ENCODE measurements at regions not wholly inside any gene's neighbourhood (a gene's known extent, or its start where the extent isn't known, plus 50 kb on each side); places are given as distances from the start of the nearest gene placed in this dataset.
"Not testable (repeated sequence)": the region's sequence is repeated elsewhere in the genome, so short reads cannot be mapped to it uniquely, and the experiment has no call there.

GRCh38 chr14:51457843-51458562 lies 193.7 kb upstream of the FRMD6 start:
- no peak overlapping the region for H3K4me3 ChIP-seq (ENCODE audit: low read length)
- TF ChIP-seq ZNF274 (IDR thresholded peaks at IDR 0.05; ENCODE audit: low read depth, low read length) = no peak

DNA sequence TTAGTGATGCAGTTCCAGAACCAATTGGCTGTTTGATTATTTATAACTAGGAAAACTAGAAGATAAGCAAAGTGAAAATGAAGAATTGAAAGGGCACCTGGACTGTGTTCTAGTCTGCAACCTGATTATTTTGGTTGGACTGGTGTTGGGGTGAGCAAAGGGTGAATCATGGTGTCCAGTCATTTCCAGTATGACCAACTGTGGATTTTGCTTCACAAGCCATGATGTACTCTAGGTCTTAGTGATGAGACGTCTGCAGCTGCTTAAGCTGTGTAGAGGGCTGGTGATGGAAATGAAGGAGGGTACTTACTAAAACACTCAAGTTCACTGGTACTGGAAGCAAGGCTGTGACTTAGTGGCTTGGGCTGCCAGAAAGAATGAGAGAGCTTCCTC lies 193.2 kb upstream of the FRMD6 start:
- no peak for TF ChIP-seq ZNF274 (IDR thresholded peaks at IDR 0.05; ENCODE audit: low read depth, low read length)
- no peak overlapping the region for H3K4me3 ChIP-seq (ENCODE audit: low read length)

DNA sequence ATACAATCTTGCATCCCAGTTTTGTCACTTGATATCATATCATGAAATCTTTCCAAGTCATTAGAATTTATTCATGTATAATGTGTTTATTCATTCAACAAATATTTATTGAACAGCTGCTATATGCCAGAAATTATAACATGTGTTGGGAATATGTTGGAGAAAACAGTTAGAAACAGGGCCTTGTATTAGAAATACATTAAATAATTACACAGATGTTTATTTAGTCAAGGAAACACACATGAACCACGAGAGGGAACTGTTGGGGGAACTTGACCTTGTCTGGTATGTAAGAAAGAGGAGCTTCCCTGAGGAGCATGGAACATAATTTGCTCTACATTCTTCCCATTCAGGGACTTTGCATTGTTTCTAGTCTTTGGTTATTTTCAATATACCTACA lies 191.7 kb upstream of the FRMD6 start:
- TF ChIP-seq ZNF274 (IDR thresholded peaks at IDR 0.05; ENCODE audit: low read depth, low read length) = no peak
- H3K4me3 ChIP-seq (ENCODE audit: low read length) = no peak overlapping the region

DNA sequence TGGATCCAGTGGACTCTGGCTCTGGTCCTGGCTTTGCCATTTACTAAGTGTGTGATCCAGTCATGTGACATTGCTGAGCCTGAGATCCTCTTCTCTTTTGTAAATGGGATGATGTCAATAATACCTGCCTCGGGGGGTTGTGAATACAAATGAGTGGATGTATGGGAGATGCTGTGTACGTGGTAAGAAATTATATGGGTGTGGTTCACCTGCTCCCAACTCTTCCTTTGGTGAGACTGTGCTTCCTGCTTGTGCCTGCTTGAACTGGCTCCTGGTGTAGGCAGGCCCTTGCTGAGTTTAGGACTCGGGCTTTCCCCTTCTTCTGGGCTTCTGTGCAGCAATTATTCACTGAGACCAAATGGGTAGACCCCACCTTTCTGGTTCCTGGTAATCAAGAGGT lies 189.5 kb upstream of the FRMD6 start:
- no peak for TF ChIP-seq ZNF274 (IDR thresholded peaks at IDR 0.05; ENCODE audit: low read depth, low read length)
- no peak overlapping the region for H3K4me3 ChIP-seq (ENCODE audit: low read length)

GRCh38 chr14:51462706-51463105 lies 189.0 kb upstream of the FRMD6 start:
- no peak for TF ChIP-seq ZNF274 (IDR thresholded peaks at IDR 0.05; ENCODE audit: low read depth, low read length)
- no peak overlapping the region for H3K4me3 ChIP-seq (ENCODE audit: low read length)

- no peak for TF ChIP-seq ZNF274 (IDR thresholded peaks at IDR 0.05; ENCODE audit: low read depth, low read length)
- H3K4me3 ChIP-seq (ENCODE audit: low read length) = no peak overlapping the region
Observed at GRCh38 chr14:51463461-51463860, 188.2 kb upstream of the FRMD6 start.

- TF ChIP-seq ZNF274 (IDR thresholded peaks at IDR 0.05; ENCODE audit: low read depth, low read length) = no peak
- no peak overlapping the region for H3K4me3 ChIP-seq (ENCODE audit: low read length)
Observed at GRCh38 chr14:51464411-51464810, 187.3 kb upstream of the FRMD6 start.

DNA sequence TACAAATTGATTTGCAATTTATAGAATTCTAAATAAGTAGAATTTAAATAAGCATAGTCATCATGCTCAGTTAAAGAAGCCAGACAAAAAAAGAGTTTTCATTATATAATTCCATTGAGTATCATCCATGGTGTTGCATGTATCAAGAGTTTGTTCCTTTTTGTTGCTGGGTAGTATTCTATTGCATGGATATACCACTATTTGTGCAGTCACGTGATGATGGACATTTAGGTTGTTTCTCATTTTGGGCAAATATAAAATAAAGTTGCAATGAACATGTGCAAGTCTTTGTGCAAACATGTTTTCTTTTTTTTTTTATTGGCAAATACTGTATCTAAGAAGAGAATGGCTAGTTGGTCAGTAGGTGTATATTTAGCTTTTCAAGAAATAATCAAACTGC lies 186.2 kb upstream of the FRMD6 start:
- H3K4me3 ChIP-seq (ENCODE audit: low read length) = no peak overlapping the region
- no peak for TF ChIP-seq ZNF274 (IDR thresholded peaks at IDR 0.05; ENCODE audit: low read depth, low read length)

DNA sequence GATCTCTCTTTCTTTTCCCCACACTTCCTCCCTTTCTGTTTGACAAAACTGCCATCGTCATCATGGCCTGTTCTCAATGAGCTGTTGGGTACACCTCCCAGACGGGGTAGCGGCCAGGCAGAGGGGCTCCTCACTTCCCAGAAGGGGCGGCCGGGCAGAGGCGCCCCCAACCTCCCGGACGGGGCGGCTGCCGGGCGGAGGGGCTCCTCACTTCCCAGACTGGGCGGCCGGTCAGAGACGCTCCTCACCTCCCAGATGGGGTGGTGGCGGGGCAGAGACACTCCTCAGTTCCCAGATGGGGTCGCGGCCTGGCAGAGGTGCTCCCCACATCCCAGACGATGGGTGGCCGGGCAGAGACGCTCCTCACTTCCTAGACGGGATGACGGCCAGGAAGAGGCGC lies 184.3 kb upstream of the FRMD6 start:
- not testable (repeated sequence) for H3K4me3 ChIP-seq (ENCODE audit: low read length)

GRCh38 chr14:51468523-51468922 lies 183.2 kb upstream of the FRMD6 start:
- no peak overlapping the region for H3K4me3 ChIP-seq (ENCODE audit: low read length)
- no peak for TF ChIP-seq ZNF274 (IDR thresholded peaks at IDR 0.05; ENCODE audit: low read depth, low read length)

DNA sequence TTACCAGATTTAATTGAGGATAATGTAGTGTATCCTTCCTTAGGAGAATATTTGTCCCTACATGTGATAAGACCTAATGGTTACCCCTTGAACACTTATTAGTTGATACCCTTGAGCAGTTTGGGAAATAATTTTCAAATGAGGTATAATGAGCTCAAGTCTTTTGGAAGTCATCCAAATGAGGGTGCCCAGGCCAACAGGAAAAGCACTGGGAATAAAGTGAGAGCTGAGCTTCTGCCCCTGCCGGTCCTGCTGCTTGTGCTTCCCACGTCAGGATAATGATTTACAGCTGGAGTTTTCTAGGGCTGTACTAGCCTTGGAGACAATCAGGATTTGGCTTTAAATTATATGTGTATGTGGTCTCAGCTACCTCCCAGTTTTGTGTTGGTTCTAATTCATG lies 178.8 kb upstream of the FRMD6 start:
- TF ChIP-seq ZNF274 (IDR thresholded peaks at IDR 0.05; ENCODE audit: low read depth, low read length) = no peak
- no peak overlapping the region for H3K4me3 ChIP-seq (ENCODE audit: low read length)

DNA sequence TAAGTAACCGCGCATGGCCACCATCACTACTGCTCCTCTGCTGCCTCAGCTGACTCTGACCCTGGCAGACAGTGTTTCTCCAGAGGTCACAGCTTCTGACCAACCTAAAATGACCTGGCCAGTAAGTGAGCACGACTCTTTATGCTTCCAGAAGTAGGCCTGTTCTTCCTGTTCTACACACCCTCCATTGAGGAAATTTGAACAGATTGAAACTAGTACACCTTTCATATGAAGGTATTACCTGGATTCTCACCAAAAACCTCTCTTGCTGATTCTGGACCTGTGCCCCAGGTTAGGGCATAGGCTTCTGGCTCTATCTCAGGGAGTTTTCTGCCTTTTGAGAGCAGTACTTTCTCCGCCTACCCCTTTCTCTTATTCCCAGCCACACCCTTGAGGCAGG lies 178.4 kb upstream of the FRMD6 start:
- H3K4me3 ChIP-seq (ENCODE audit: low read length) = no peak overlapping the region
- no peak for TF ChIP-seq ZNF274 (IDR thresholded peaks at IDR 0.05; ENCODE audit: low read depth, low read length)

DNA sequence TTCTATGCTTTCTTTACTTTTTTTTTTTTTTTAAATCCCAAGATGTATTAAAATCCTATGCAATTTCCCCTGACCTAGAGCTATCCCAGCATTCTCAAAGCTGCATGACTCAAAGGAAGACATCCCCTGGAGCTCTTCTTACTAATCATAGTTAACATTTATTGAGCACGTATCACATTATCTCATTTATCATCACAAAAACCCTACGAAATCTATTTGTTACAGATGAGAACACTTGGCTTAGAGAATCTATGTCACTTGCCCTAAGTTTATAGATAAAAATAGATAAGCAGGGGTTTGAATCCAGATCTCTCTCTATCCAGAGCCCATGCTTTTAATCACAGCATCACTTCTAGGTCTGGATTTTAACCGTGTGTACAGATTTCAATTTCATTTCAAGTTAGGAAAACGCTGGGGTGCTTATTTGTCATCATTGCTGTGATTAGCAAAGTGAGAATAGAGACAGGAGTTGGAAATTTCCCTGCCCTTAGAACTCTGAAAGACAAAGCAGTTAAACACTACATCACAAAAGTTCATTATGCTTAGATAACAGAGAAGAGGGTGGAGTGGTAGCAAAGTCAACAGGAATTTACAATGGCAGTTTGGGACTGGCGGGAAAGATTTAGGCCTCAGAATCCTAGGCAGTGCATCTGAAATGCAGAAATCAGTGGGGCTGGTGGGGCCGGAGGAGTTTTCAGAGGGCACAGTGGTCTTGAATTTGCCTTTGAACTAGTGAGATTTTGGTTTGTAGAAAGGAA lies 177.7 kb upstream of the FRMD6 start:
- no peak for TF ChIP-seq ZNF274 (IDR thresholded peaks at IDR 0.05; ENCODE audit: low read depth, low read length)
- no peak overlapping the region for H3K4me3 ChIP-seq (ENCODE audit: low read length)

DNA sequence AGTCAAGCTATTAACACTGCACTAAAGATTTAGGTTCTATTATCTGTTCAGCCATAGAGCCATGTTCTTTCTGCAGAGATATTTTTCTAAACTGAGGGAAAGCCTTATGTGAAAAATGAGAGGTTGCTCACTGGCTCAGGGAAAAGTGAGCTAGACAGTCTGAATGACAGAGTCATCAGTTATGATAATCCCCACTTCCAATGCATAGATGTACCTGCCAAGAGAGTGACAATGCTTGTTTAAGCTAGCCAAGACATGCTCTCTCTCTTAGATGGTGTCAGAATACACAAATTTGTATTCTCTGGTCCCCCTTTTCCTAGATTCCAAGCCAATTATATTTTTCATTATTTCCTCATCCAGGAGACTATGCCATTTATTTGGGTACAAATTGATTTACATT lies 176.9 kb upstream of the FRMD6 start:
- no peak for TF ChIP-seq ZNF274 (IDR thresholded peaks at IDR 0.05; ENCODE audit: low read depth, low read length)
- no peak overlapping the region for H3K4me3 ChIP-seq (ENCODE audit: low read length)

DNA sequence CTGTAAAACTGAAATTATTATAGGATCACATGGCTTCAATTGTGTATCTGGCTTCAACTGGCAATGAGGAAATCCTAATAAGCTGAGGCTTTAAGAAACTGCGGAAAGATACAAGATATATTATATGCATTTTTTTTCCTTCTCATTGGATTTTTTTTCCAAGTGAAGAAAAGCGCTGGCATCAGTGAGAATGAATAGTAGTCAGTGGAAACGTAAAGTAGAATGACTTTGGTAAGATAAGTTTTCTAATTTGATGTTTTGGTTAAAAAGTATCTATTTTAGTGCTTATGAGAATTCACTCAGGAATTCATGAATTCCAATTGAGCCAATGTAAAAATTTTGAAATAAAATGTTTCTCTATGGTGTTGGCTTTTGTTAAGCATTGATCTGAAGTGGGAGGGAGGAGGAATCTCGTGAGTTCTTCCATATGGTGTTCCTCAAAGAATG lies 173.5 kb upstream of the FRMD6 start:
- H3K4me3 ChIP-seq (ENCODE audit: low read length) = no peak overlapping the region
- no peak for TF ChIP-seq ZNF274 (IDR thresholded peaks at IDR 0.05; ENCODE audit: low read depth, low read length)
